Keratinocyte (primary cell): ENCODE measurements at regions not wholly inside any gene's neighbourhood (a gene's known extent, or its start where the extent isn't known, plus 50 kb on each side); places are given as distances from the start of the nearest gene placed in this dataset.

Experiments
- DNase-seq: peaks from one replicate; pipeline ENCODE4 v3.0.0-alpha.2; 2011; ENCODE audit warnings: low read depth, missing footprints, low spot score
- FAIRE-seq: peaks from 2 replicates; lab custom pipeline; 2011; peaks lifted over from hg19 to GRCh38; lab: Jason Lieb, UNC
- H2AFZ ChIP-seq: 2 replicates; pipeline ENCODE4 v1.6.0; 2012; ENCODE audit warnings: low read length, control low read depth, inconsistent platforms; ENCODE audit not compliant: control insufficient read depth
- H3K27ac ChIP-seq: 2 replicates; pipeline ENCODE4 v1.5.1; 2011; ENCODE audit warnings: low read length; ENCODE audit not compliant: control insufficient read depth, insufficient read depth
- H3K27me3 ChIP-seq: 3 replicates; pipeline ENCODE4 v1.6.0; 2011; ENCODE audit warnings: low read length; ENCODE audit not compliant: control insufficient read depth, insufficient read depth; ENCODE audit errors: extremely low read depth
- H3K36me3 ChIP-seq, 2 experiments: 2 replicates in 1 of 2; 3 replicates in 1 of 2; pipeline ENCODE4 v1.5.1; 2011; ENCODE audit warnings: low read length in 2 of 2, mild to moderate bottlenecking in 1 of 2; ENCODE audit not compliant: control insufficient read depth in 2 of 2, insufficient read depth in 2 of 2; ENCODE audit errors: extremely low read depth in 1 of 2
- H3K4me1 ChIP-seq: 3 replicates; pipeline ENCODE4 v1.5.1; 2011; ENCODE audit warnings: low read length; ENCODE audit not compliant: control insufficient read depth, insufficient read depth; ENCODE audit errors: extremely low read depth
- H3K4me2 ChIP-seq: 3 replicates; pipeline ENCODE4 v1.6.0; 2011; ENCODE audit warnings: low read depth, low read length; ENCODE audit not compliant: control insufficient read depth, insufficient read depth; ENCODE audit errors: extremely low read depth
- H3K4me3 ChIP-seq, 3 experiments: fragments of 200-600 bp in 1 of 3; sonication (generic) in 1 of 3; 2 replicates in 2 of 3; 3 replicates in 1 of 3; pipeline ENCODE4 v1.5.1; 2011 to 2016; ENCODE audit warnings: low read length in 3 of 3, mild to moderate bottlenecking in 3 of 3, control low read depth in 2 of 3, inconsistent platforms in 1 of 3, low read depth in 1 of 3, mixed read lengths in 1 of 3, mixed run types in 1 of 3, moderate library complexity in 1 of 3; ENCODE audit not compliant: control insufficient read depth in 2 of 3, insufficient read depth in 2 of 3; ENCODE audit errors: extremely low read depth in 1 of 3
- H3K79me2 ChIP-seq: 2 replicates; pipeline ENCODE4 v1.6.0; 2012; ENCODE audit warnings: low read length; ENCODE audit not compliant: control insufficient read depth, insufficient read depth
- H3K9ac ChIP-seq: 3 replicates; pipeline ENCODE4 v1.6.0; 2011; ENCODE audit warnings: low read length; ENCODE audit not compliant: control insufficient read depth, insufficient read depth; ENCODE audit errors: extremely low read depth
- H3K9me1 ChIP-seq: 3 replicates; pipeline ENCODE4 v1.6.0; 2011; ENCODE audit warnings: low read length; ENCODE audit not compliant: control insufficient read depth, insufficient read depth; ENCODE audit errors: extremely low read depth
- H3K9me3 ChIP-seq: 2 replicates; pipeline ENCODE4 v1.5.1; 2012; ENCODE audit warnings: low read depth, low read length; ENCODE audit not compliant: control insufficient read depth
- H4K20me1 ChIP-seq: 3 replicates; pipeline ENCODE4 v1.6.0; 2011; ENCODE audit warnings: low read length; ENCODE audit not compliant: control insufficient read depth, insufficient read depth; ENCODE audit errors: extremely low read depth
- CTCF ChIP-seq, 3 experiments: IDR thresholded peaks in 1 of 3; conservative IDR thresholded peaks in 1 of 3; optimal IDR thresholded peaks in 1 of 3; 2 replicates in 2 of 3; 3 replicates in 1 of 3; pipeline versions ENCODE3 to v1.5.1; 2011; ENCODE audit warnings: low read length in 3 of 3, mild to moderate bottlenecking in 3 of 3, moderate library complexity in 2 of 3, control low read depth in 1 of 3, inconsistent platforms in 1 of 3; ENCODE audit not compliant: insufficient read depth in 2 of 3; ENCODE audit errors: extremely low read depth in 1 of 3
- EZH2 ChIP-seq: IDR thresholded peaks from one replicate; pipeline ENCODE4 v1.6.1; 2012; ENCODE audit warnings: inconsistent platforms, mild to moderate bottlenecking, low read length, moderate library complexity
- dilution Hi-C: fragments of 300-500 bp; cut with MboI; formaldehyde crosslinking; loops from one replicate; pipeline ENCODE4 v1.7.0; 2020; ENCODE audit warnings: low sequenced_read_pairs; ENCODE audit not compliant: extremely low pct_ligation_motif_present

- no peak overlapping the region for H2AFZ ChIP-seq
- H4K20me1 ChIP-seq: no peaks in the 10 kb centered on the region
- no peaks in the 10 kb centered on the region for H3K9me1 ChIP-seq
- no peak overlapping the region for H3K4me2 ChIP-seq
- H3K79me2 ChIP-seq: no peaks in the 10 kb centered on the region
- no peak overlapping the region for H3K4me3 ChIP-seq
- DNase-seq (no peak), FAIRE-seq (no peak)
- no peak for TF ChIP-seq CTCF (optimal IDR thresholded peaks at IDR 0.05 in 1 of 3, IDR thresholded peaks at IDR 0.05 in 1 of 3, conservative IDR thresholded peaks at IDR 0.05 in 1 of 3; ENCODE audit: extremely low read depth in 1 of 3, insufficient read depth in 2 of 3, low read length in 3 of 3)
- TF ChIP-seq EZH2: no peak
- dilution Hi-C loops: no loop called here
- no peak overlapping the region for H3K27ac ChIP-seq
- peaks cover 5% of the 10 kb centered on the region for H3K27me3 ChIP-seq
- H3K36me3 ChIP-seq: no peaks in the 10 kb centered on the region
- H3K9me3 ChIP-seq: no peaks in the 10 kb centered on the region
- no peaks in the 10 kb centered on the region for H3K4me1 ChIP-seq
- no peak overlapping the region for H3K9ac ChIP-seq
Observed at GRCh38 chr16:51757505-51757904, 606.4 kb upstream of the SALL1 start.

- Histone ChIP-seq H3K4me3 (no peak overlapping the region), H3K9me3 (no peaks in the 10 kb centered on the region), H3K27ac (no peak overlapping the region), H4K20me1 (no peaks in the 10 kb centered on the region), H3K9me1 (no peaks in the 10 kb centered on the region), H3K36me3 (no peaks in the 10 kb centered on the region), H3K4me2 (no peak overlapping the region), H2AFZ (no peak overlapping the region), H3K4me1 (no peaks in the 10 kb centered on the region), H3K79me2 (no peaks in the 10 kb centered on the region), H3K27me3 (peaks cover 5% of the 10 kb centered on the region), H3K9ac (no peak overlapping the region)
- dilution Hi-C loops: no loop called here
- FAIRE-seq (no peak), DNase-seq (no peak)
- TF ChIP-seq CTCF (optimal IDR thresholded peaks at IDR 0.05 in 1 of 3, IDR thresholded peaks at IDR 0.05 in 1 of 3, conservative IDR thresholded peaks at IDR 0.05 in 1 of 3; ENCODE audit: extremely low read depth in 1 of 3, insufficient read depth in 2 of 3, low read length in 3 of 3) (no peak), EZH2 (no peak)
Observed at GRCh38 chr16:51757124-51757470, 606.0 kb upstream of the SALL1 start.
